GM19395 (cell line): ENCODE measurements at regions not wholly inside any gene's neighbourhood (a gene's known extent, or its start where the extent isn't known, plus 50 kb on each side); places are given as distances from the start of the nearest gene placed in this dataset.
"Not testable (repeated sequence)": the region's sequence is repeated elsewhere in the genome, so short reads cannot be mapped to it uniquely, and the experiment has no call there.

Experiments
- ATAC-seq: cut with Tn5 transposase; IDR thresholded peaks from one replicate; pipeline ENCODE4 v1.9.1; 2021; ENCODE audit warnings: mild to moderate bottlenecking, moderate library complexity; ENCODE audit not compliant: unreplicated experiment

DNA sequence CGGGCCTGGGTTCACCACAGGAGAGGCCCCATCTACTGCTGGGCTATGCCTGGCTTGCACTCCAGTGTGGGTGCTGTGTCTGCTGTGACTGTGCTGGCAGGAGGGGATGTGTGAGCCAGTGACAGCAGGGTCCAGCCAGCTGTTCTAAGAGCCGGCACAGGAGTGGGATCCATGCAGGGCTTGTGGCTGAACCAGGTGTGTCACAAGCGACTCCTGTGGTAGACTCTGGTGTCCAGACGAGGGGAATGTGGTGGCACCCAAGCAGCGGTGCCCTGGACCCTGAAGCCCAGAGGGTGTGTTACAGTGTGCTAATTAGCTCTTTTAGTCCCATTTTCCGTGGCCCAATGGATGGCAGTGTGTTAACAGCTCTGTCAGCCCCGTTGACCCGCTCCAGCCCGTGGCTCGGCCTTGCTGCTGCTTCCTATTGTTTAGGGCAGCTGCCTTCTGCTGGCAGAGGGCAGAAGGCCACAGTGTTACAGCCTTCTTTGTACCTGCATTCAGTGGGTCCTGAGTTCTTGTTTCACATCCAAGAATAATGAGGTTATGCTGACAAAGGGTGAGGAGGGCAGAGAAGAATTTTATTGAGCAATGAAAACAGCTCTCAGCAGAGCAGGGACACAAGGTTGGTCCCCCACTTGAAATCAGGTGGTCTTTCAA, 78.5 kb upstream of the RNU6-1 start:
- no peak for ATAC-seq

DNA sequence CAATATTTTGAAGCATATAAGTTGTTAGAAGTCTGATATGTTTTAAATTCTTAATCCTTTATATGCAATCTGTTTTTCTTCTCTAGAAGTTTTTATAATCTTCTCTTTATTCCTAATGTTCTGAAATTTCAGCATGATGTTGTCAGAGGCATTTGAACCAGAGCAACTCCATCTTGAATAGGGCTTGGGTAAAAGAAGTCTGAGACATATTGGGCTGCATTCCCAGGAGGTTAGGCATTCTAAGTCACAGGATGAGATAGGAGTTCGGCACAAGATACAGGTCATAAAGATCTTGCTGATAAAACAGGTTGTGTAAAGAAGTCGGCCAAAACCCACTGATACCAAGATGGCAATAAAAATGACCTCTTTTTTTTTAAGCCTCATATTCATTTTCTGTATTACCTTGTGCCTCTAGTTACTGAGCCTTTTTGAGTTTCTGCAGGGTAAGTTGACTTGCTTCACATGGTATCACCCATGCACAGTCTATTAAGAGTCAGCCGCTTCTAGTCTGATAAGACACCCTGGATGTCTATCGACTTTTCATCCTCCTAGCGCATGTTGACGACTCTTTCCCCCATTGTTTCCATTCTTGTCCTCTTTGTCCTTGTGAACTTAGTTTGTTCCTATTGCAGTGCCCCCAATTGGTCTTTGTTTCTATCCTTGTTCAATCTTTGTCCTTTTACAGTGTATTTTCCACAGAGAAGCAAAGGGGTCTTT, 80.8 kb upstream of the RNU6-1 start:
- ATAC-seq = no peak

DNA sequence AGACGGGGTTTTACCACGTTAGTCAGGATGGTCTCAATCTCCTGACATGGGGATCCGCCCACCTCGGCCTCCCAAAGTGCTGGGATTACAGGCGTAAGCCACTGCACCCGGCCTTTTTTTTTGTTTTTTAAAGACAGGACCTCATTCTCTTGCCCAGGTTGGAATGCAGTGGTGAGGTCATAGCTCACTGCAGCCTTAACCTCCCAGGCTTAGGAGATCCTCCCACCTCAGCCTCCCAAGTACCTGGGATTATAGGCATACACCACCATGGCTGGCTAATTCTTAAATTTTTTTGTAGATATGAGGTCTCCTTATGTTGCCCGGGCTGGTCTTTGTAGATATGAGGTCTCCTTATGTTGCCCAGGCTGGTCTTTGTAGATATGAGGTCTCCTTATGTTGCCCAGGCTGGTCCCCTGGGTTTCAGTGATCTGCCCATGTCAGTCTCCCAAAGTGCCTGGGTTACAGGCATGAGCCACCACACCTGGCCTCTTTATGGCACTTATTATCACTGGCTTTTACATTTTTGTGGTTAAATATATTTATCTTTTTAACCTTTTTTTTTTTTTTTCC, 82.3 kb upstream of the RNU6-1 start:
- ATAC-seq = no peak

DNA sequence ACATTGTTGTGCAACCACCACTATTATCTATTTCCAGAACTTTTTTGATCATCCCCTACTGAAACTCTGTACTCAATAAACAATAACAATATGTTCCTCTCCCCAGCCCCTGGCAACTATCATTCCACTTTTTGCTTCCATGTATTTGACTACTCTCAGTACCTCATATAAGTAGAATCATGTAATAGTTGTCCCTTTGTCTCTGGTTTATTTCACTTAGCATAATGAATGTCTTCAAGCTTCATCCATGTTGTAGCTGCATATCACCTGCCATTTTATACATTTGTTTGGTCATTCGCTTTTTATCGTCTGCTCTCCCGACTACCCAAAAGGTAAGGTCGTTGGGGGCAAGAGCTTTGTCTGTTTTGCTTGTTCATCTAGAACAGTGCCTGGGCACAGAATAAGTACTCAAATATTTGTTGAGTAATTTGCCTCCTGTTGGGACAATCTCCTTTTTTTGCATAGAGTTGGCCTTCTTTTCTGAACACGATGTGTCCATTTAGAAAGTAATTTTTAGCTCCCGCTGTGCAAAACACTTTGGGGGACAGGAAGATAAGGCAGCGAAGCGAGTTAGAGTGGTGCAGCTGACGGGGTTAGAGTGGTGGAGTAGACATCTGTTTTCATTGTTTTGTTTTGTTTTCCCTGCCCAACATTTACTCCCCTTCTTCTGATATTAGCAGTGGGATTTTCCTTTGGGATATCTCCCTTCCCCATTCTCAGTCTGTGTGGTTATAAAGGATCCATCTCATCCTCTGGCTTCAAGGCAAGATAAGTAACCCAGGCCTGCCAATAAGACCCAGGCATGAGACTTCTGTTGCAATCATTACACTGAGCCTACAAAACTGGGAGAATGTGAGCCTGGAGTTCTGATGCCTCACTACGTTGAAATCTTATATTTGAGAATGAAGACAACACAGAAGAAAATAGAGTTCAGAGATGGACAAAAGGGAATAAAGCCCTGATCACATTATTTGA, 83.4 kb upstream of the RNU6-1 start:
- ATAC-seq = no peak

DNA sequence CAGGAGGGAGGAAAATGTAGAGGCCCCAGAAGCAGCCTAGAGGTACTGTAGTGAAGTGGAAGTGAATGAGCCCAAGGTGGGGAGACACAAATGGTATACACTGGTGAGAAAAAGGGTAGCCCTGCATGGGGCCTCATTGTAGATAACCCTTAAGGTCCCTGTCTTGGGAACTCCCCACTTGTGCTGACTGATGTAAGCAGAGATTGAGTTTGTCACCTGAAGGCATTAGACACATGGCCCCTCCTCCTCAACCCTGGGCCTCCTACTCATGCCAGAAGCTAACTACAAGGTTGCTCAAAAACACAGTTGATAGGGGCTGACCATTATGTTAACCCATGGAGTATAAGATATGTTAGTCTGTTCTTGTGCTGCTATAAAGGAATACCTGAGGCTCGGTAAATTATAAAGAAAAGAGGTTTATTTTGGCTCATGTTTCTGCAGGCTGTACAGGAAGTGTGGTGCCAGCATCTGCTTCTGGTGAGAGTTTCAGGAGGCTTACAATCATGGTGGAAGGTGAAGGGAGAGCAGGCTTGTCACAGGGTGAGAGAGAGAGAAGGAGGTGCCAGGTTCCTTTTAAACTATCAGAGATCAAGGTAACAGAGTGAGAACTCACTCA, 84.6 kb upstream of the RNU6-1 start:
- no peak for ATAC-seq

DNA sequence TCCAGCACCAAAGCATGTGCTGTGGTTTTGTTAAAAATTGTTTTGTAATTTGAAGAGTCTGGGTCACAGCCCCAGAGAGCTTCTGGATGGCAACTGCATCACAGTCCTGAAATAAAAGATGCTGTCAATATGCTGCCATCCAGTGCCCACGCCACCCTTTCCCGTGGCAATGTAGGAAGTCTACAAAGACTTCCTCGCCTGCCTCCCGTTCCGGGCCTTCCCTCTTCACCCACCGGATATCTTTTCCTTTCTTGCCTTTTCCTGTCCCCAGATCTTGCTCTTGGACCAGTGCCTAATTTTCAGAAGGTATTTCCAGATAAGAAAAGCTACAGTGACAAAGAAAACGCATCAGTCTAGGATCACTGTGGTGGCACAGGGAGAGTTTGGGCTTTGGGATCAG, 85.3 kb upstream of the RNU6-1 start:
- ATAC-seq = no peak

DNA sequence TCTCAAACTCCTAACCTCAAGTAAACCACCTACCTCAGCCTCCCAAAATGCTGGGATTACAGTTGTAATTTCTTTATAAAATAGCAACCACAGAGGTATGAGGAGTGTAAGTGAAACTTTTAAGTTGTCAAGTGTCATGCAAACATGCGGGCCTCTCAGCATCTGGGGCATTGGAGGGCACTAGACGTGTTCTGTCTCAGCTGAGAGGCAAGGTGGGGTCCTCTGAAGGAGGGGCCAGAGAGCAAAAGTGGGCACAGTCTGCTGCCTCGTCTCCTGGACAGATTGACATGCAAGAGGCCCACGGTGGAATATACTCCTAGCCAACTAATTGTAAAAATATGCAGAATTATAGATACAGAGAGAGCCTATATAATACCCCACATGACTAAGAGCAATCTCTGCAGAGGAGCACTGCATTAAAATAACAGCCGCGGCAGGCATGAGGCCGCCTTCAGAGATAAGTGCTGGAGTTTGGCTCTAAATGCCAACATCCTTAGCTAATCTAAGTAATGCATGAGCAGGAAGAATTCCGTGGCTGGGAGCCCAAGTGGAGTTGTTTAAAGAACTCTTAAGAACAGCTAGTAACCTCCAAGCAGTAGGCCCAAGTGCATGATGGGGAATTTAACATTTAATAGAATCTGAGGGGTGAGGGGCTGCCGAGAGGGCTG, 87.8 kb upstream of the RNU6-1 start:
- no peak for ATAC-seq

DNA sequence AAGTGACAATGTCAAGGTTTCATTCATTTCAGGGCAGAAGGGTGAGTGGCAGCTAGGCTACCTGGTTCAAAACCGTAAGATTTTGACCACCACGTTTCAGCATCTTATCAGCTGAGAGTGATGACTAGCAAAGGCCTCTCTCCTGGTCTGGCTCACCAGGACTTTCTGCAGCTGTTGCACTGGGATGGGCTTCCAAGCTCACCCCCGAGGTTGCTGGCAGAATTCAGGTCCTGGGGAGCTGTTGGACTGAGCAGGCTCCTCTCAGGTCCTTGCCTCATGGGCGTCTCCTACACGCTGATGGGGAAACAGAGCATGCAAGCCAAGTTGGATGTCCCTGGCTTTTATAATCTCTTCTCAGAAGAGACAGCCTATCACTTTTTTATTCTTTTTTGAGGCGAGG, 88.8 kb upstream of the RNU6-1 start:
- ATAC-seq = no peak

DNA sequence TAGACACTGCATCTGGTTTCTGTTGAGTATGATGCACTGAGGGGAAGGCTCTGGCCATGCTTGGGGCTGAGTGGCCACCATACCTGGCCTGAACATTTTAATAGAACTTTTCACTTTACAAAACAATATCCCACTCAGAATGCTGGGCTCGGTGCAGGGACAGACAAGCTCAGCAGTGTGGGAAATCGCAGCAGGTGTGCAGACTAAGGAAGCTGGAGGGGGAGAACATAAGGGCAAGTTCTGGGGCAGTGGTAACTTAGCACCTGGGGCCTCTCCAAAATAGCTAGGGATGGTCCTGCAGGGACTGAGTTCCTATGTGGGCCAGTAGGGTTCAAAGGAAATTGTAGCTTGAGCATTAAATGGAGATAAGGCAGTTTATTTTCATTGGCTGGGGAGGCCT, 90.9 kb upstream of the RNU6-1 start:
- no peak for ATAC-seq

DNA sequence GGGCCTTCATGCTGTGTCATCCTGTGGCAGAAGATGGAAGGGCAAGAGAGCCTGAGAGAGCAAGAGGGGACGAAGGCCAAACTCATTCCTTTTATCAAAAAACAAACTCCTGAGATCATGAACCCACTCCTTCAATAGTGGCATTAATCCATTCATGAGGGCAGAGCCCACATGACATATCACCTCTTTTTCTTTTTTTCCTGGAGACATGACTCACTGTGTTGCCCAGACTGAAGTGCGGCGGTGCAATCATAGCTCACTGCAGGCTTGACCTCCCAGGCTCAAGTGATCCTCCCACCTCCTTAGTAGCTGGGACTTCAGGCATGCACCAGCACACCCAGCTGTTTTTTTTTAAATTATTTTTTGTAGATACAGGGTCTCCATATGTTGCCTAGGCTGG, 92.0 kb upstream of the RNU6-1 start:
- no peak for ATAC-seq

DNA sequence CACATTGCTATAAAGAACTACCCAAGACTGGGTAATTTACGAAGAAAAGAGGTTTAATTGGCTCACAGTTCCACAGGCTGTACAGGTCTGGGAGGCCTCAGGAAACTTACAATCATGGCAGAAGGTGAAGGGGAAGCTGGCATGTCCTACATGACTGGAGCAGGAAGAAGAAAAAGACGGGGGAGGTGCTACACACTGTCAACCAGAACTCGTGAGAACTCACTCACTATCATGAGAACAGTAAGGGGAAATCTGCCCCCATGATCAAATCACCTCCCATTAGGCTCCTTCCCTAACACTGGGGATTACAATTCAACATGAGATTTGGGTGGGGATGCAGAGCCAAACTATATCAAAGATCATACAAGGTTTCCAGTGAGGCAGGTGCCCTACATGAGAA, 94.3 kb upstream of the RNU6-1 start:
- ATAC-seq = not testable (repeated sequence)

DNA sequence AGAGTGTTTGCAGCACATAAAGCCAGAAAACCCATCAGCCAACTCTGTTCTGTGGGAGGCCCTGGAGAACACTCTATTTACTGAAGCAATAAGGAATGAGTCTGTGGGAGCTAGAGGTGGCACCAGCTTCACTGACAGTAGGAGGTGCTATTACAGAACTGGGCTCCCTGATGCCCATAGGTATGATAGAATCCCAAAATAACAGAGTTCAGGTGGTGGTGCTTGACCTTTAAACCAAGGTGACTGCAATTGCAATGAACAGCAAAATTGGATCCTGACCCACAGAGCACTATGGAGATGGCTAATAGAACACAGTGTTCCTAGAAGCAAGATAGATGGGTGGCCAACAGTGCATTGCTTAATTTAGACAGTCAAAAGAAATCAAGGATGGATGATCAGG, 95.4 kb upstream of the RNU6-1 start:
- no peak for ATAC-seq

DNA sequence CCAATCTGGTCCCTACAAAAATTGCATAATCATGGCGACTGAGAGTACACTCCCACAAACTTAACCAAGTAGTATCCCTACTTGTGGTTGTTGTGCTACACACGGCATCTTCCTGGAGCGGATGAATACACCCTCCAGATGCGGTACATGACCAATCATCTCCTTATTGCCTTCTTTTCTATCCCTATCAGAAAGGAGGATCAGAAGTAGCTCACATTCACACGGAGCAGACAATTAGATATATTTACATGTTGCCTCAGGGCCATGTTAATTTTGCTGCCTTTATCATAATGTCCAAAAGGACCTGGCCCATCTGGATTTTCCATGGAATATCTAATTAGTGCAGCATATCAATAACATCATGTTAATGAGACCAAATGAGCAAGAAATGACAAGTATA, 96.4 kb upstream of the RNU6-1 start:
- ATAC-seq = no peak

DNA sequence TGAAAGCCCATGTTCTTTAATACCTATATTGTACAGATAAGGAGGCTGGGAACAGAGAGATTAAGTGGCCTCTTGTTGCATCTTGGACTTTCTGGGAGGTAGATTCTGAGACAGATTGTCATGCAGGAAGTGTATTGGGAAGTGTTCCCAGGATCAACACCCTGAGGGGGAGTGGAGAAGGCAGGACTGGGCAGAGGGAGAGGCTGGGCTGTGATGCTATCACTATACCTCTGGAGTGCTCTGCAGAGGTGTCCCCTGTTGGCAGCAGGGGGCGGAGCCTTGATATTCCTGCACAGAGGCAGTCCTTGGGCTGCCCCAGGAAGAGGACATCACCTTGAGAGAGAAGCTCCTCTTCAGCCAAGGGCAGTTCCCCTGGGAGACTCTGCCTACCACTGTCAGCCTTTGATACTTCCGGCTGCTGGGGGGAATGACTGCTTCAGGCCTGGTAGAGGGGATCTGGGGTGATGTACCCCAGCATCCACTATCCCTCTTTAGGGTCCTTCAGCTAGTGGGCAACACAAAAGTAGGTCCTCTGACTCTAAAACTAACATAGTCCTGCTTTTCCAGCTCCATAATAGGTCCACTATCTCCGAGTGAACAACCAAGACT, 97.4 kb upstream of the RNU6-1 start:
- ATAC-seq = no peak

DNA sequence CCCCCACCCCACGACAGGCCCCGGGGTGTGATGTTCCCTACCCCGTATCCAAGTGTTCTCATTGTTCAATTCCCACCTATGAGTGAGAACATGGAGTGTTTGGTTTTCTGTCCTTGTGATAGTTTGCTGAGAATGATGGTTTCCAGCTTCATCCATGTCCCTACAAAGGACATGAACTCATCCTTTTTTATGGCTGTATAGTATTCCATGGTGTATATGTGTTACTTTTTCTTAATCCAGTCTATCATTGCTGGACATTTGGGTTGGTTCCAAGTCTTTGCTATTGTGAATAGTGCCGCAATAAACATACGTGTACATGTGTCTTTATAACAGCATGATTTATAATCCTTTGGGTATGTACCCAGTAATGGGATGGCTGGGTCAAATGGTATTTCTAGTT, 99.3 kb upstream of the RNU6-1 start:
- not testable (repeated sequence) for ATAC-seq

DNA sequence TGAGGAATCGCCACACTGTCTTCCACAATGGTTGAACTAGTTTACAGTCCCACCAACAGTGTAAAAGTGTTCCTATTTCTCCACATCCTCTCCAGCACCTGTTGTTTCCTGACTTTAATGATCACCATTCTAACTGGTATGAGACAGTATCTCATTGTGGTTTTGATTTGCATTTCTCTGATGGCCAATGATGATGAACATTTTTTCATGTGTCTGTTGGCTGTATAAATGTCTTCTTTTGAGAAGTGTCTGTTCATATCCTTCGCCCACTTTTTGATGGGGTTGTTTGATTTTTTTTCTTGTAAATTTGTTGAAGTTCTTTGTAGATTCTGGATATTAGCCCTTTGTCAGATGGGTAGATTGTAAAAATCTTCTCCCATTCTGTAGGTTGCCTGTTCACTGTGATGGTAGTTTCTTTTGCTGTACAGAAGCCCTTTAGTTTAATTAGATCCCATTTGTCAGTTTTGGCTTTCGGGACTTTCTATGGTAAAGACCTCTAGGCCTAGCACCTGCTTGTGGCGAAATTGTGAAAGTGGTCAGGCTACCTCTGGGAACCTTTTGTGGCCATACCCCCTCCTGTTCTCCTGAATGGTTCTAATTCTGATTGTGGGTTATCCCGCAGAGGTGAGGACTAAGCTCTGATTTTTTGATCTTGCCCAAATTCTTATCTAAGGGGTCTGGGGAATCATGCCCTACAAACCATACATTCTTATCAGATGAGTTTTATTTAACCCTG, 99.9 kb upstream of the RNU6-1 start:
- ATAC-seq = not testable (repeated sequence)

DNA sequence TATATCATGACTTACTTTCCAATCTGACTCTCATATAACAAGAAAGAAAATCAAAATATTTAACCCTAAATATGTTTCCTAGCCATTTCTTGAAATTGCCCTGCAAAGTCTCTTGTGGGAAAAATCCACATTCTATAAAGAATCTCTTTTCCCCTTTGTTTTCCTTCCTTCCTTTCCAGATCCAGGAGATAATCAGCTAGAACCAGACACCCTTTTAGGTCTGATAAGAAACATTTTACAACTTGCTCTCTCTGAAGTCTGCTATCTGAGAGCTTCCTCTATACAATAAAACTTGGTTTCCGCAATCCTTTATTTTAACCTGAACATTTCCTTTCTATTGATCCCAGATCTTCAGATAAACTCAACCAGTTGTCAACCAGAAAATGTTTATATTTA, 100.5 kb upstream of the RNU6-1 start:
- no peak for ATAC-seq

DNA sequence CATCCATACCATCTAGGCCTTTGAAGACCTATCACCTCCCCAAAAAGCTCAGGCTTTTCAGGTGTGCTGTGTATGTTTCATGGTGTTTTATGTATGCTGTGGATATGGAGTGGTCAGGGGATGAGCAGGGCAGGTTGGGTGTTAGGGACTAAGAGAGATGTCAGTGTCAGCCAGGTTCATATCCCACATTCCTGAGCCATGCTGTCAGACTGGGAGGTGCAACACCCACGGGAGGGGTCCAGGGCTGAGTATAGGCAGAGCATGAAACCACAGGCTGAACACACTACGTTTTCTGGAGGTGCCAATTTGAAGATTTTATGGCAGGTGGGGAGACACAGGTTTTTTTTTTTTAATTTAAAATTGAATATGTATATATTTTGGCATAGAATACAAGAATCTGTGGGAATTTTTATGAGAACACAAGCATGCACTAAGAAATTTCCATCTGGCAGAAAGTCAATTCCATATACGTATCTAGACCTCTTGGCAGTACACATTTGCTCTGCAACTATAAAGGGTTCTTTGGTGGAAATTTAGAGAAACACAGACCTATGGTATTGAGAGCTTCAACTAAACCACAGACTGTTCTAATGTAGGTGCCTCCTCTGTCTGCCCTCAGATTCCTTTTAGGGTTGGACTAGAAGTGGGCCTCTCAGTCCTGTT, 101.9 kb upstream of the RNU6-1 start:
- no peak for ATAC-seq

DNA sequence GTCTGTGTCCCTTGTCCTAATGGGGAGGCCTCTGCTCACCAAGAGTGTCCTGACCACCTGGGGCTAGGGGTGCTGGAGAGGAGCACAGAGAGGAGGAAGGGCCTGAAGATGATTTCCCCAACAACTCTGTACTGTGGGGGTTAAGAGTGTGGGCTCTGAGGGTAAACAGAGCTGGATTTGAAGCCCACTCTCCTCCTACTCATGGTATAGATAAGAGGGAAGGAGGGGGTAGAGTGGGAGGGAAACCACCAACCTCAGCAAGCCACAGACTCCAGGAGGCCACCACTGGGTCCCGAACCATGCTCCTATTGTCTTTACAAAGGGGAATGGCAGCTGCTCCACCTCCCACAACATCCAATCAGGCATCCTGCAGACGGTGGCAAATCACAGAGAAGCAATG, 103.6 kb upstream of the RNU6-1 start:
- no peak for ATAC-seq
